Fibroblast of the aortic adventitia (primary cell): ENCODE measurements at regions not wholly inside any gene's neighbourhood (a gene's known extent, or its start where the extent isn't known, plus 50 kb on each side); places are given as distances from the start of the nearest gene placed in this dataset.

Experiments
- DNase-seq: peaks from one replicate; pipeline ENCODE4 v3.0.0-alpha.2; 2010; ENCODE audit warnings: low read depth
- H3K4me3 ChIP-seq: 2 replicates; pipeline ENCODE4 v1.5.1; 2011; ENCODE audit warnings: low read depth, mild to moderate bottlenecking, control low read depth, low read length, moderate library complexity
- TF ChIP-seq, protein P1 (sequence below): IDR thresholded peaks from 2 replicates; pipeline ENCODE4 v1.5.1; 2011; ENCODE audit warnings: mild to moderate bottlenecking, low read length, control low read depth, inconsistent platforms; ENCODE audit not compliant: insufficient read depth

DNA sequence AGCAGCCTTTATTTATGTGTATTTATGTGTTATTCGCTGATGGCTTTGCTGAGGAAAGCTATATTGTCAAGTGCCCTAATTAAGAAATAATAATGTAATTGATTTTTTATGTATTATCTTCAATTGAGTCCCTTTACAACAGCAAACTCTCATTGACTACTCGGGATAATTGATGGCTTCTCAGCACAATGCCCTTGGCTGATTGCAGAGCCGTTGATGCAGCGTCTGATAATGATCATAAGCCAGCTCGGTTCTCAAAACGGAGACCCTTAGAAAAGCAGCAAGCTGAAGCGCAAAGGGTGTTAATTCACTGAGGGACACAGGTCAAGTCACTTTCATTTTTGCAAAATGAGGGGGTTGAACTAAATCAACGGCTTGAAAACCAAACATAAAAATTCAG is 357.1 kb upstream of the KCNH8 start:
- TF ChIP-seq, protein P1, sequence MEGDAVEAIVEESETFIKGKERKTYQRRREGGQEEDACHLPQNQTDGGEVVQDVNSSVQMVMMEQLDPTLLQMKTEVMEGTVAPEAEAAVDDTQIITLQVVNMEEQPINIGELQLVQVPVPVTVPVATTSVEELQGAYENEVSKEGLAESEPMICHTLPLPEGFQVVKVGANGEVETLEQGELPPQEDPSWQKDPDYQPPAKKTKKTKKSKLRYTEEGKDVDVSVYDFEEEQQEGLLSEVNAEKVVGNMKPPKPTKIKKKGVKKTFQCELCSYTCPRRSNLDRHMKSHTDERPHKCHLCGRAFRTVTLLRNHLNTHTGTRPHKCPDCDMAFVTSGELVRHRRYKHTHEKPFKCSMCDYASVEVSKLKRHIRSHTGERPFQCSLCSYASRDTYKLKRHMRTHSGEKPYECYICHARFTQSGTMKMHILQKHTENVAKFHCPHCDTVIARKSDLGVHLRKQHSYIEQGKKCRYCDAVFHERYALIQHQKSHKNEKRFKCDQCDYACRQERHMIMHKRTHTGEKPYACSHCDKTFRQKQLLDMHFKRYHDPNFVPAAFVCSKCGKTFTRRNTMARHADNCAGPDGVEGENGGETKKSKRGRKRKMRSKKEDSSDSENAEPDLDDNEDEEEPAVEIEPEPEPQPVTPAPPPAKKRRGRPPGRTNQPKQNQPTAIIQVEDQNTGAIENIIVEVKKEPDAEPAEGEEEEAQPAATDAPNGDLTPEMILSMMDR: no peak
- DNase-seq: no peak

GRCh38 chr3:18790384-18790783 is 357.9 kb upstream of the KCNH8 start:
- no peak overlapping the region for H3K4me3 ChIP-seq
- TF ChIP-seq, protein P1: no peak
- no peak for DNase-seq

More for the DNA sequence above, 357.1 kb upstream of the KCNH8 start:
- no peak overlapping the region for H3K4me3 ChIP-seq

- H3K4me3 ChIP-seq: no peak overlapping the region
- TF ChIP-seq, protein P1: no peak
- DNase-seq: no peak
Measured at GRCh38 chr3:18789734-18790133, 358.6 kb upstream of the KCNH8 start.

DNA sequence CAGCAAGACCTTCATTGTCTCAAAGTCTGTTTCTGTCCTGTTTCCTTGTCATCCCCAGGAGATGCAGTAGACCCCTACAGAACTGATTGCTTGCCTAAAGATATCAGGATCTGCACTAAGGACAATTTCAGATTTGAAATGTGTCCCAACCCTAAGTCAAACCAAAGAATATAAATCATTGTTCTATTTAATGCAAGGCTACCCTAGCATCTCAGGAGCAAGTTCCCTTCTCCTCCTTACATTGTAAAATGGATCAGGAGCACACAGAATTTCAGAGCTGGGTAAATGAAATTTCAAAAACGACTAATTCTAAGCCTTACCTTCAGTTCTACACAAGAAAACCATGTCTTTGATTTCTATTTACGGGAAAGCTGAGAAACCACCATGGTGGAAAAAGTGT is 360.9 kb upstream of the KCNH8 start:
- H3K4me3 ChIP-seq: no peak overlapping the region
- TF ChIP-seq, protein P1: no peak
- no peak for DNase-seq

DNA sequence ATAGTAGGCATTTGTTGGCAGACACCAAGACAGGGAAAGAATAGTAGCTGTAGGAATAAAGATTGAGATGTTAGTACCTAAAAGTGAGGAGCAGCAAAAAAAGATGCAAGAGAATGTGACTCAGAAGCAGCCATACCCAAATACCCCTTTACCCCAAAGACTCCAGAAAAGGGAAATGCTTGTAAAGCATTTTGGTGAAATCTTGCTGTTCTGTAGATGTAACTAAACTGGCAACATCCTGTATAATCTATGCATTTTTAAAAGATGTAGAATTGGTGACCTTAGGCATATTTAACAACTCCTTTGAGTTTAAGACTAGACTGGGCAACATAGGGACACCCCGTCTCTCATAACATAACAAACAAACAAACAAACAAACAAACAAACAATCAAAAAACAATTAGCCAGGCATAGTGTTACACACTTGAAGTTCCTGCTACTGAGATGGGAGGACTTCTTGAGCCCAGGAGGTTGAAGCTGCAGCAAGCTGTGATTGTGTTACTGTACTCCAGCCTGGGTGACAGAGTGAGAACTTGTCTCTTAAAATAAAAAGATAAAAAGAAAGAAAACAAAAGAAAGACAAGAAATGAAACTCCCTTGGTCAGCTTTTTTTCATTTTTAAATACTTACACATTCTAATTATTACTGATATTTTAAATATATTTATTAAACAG is 361.5 kb upstream of the KCNH8 start:
- no peak for DNase-seq
- TF ChIP-seq, protein P1: no peak
- no peak overlapping the region for H3K4me3 ChIP-seq

GRCh38 chr3:18782191-18782590 is 357.1 kb upstream of the SATB1 start:
- H3K4me3 ChIP-seq: no peak overlapping the region
- DNase-seq: no peak
- TF ChIP-seq, protein P1: no peak

DNA sequence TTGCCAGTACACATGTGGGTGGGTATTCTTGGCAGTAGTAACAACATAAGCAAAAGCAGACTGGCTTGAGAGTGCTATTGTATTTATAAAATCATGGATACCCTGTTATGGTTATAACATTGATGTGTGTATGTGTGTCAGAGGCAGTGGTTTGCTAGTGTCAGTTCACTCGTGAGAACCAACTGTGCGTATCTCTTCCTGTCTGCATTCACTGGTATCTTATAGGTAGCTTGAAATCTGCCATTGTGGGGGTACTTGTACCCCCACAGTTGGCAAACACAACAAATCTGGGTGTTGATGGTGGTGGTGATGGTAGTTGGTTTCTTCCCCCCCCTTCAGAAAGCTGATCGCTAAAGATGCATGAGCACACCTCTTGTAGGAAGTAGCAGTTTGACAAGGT is 355.8 kb upstream of the SATB1 start:
- TF ChIP-seq, protein P1: no peak
- no peak for DNase-seq
- no peak overlapping the region for H3K4me3 ChIP-seq
